Tibial artery (tissue), 4 donors: ENCODE measurements at regions not wholly inside any gene's neighbourhood (a gene's known extent, or its start where the extent isn't known, plus 50 kb on each side); places are given as distances from the start of the nearest gene placed in this dataset.
A peak's percentile ranks its signal among the peaks of the same experiment; 100 is the strongest.
"Not testable (repeated sequence)": the region's sequence is repeated elsewhere in the genome, so short reads cannot be mapped to it uniquely, and the experiment has no call there.

Experiments used
- DNase-seq, 2 donors: peaks; one replicate each; pipeline ENCODE4 v3.0.0-alpha.2; 2019
- H3K27ac ChIP-seq, 2 donors: fragments of 200-600 bp; sonication (generic) in 1 of 2; 1 replicate in 1 of 2; 2 replicates in 1 of 2; pipeline ENCODE4 v1.5.1; 2018 to 2019; ENCODE audit warnings: mild to moderate bottlenecking in 1 of 2
- H3K27me3 ChIP-seq, 2 donors: fragments of 200-600 bp; sonication (generic) in 1 of 2; one replicate each; pipeline versions ENCODE4 v1.5.1 to v1.6.0; 2016 to 2019
- H3K36me3 ChIP-seq, 3 donors: fragments of 200-600 bp; sonication (generic) in 2 of 3; one replicate each; pipeline ENCODE4 v1.5.1; 2016 to 2019; ENCODE audit warnings: mild to moderate bottlenecking in 2 of 3
- H3K4me1 ChIP-seq, 4 donors: fragments of 200-600 bp; sonication (generic) in 2 of 4; 1 replicate in 3 of 4; 2 replicates in 1 of 4; pipeline ENCODE4 v1.5.1; 2016 to 2019
- H3K4me3 ChIP-seq, 2 donors: fragments of 200-600 bp; sonication (generic) in 1 of 2; 1 replicate in 1 of 2; 2 replicates in 1 of 2; pipeline ENCODE4 v1.5.1; 2018 to 2019; ENCODE audit warnings: mild to moderate bottlenecking in 2 of 2
- H3K9me3 ChIP-seq, 3 donors: fragments of 200-600 bp; sonication (generic) in 1 of 3; one replicate each; pipeline ENCODE4 v1.5.1; 2016 to 2019
- CTCF ChIP-seq, 2 experiments: fragments of 200-600 bp in 1 of 2; fragments of 450-650 bp in 1 of 2; IDR thresholded peaks; one replicate each; pipeline ENCODE4 v1.5.1; 2017 to 2019; ENCODE audit warnings: antibody characterized with exemption in 2 of 2, mild to moderate bottlenecking in 1 of 2, moderate library complexity in 1 of 2
- intact Hi-C: fragments of 100-400 bp; cut with DNase I; formaldehyde crosslinking; loops from one replicate; pipeline ENCODE4 v1.15.0; 2023; ENCODE audit warnings: low total_unique reads

GRCh38 chr14:28626780-28627179, 139.8 kb upstream of the FOXG1 start:
- no peak for TF ChIP-seq CTCF (IDR thresholded peaks at IDR 0.05)

GRCh38 chr14:28629328-28630004, 137.1 kb upstream of the FOXG1 start:
- TF ChIP-seq CTCF (IDR thresholded peaks at IDR 0.05), result no peak

More at GRCh38 chr14:28626780-28627179, 139.8 kb upstream of the FOXG1 start:
- Histone ChIP-seq H3K9me3 (no peaks in the 10 kb centered on the region), H3K4me1 (no peaks in the 10 kb centered on the region), H3K36me3 (no peaks in the 10 kb centered on the region), H3K27me3 (no peaks in the 10 kb centered on the region), H3K4me3 (no peak overlapping the region), H3K27ac (no peak overlapping the region)
- intact Hi-C loops, result no loop called here
- DNase-seq, result no peak

GRCh38 chr14:28630100-28630499, 136.5 kb upstream of the FOXG1 start:
- H3K4me3 ChIP-seq, result no peak overlapping the region
- no peaks in the 10 kb centered on the region for H3K27me3 ChIP-seq
- H3K27ac ChIP-seq, result no peak overlapping the region
- no peaks in the 10 kb centered on the region for H3K36me3 ChIP-seq
- intact Hi-C loops, result no loop called here
- DNase-seq, result no peak
- H3K4me1 ChIP-seq, result no peaks in the 10 kb centered on the region
- no peaks in the 10 kb centered on the region for H3K9me3 ChIP-seq
- TF ChIP-seq CTCF (IDR thresholded peaks at IDR 0.05), result no peak

More at GRCh38 chr14:28629328-28630004, 137.1 kb upstream of the FOXG1 start:
- Histone ChIP-seq H3K9me3 (no peaks in the 10 kb centered on the region), H3K4me3 (no peak overlapping the region), H3K36me3 (no peaks in the 10 kb centered on the region), H3K4me1 (no peaks in the 10 kb centered on the region), H3K27me3 (no peaks in the 10 kb centered on the region), H3K27ac (no peak overlapping the region)
- intact Hi-C loops, result no loop called here
- DNase-seq, result no peak

- Histone ChIP-seq H3K27ac (no peak overlapping the region), H3K9me3 (no peaks in the 10 kb centered on the region), H3K27me3 (no peaks in the 10 kb centered on the region), H3K4me1 (no peaks in the 10 kb centered on the region), H3K4me3 (no peak overlapping the region), H3K36me3 (no peaks in the 10 kb centered on the region)
- intact Hi-C loops, result no loop called here
- TF ChIP-seq CTCF (IDR thresholded peaks at IDR 0.05), result peak in 1 of 2 experiments; percentile 23
- DNase-seq, result no peak
These were observed 131.2 kb upstream of the FOXG1 start for GRCh38 chr14:28635387-28635786.

- H3K36me3 ChIP-seq, H3K4me1 ChIP-seq, H3K27me3 ChIP-seq, H3K9me3 ChIP-seq, DNase-seq, H3K27ac ChIP-seq, H3K4me3 ChIP-seq, intact Hi-C loops: not testable (repeated sequence)
These were observed 130.8 kb upstream of the FOXG1 start for GRCh38 chr14:28635816-28636215.

GRCh38 chr14:28641189-28641588, 125.4 kb upstream of the FOXG1 start:
- H3K9me3 ChIP-seq, DNase-seq, H3K27me3 ChIP-seq, H3K4me1 ChIP-seq, intact Hi-C loops, H3K4me3 ChIP-seq, H3K27ac ChIP-seq, H3K36me3 ChIP-seq: not testable (repeated sequence)

- Histone ChIP-seq H3K27me3 (no peaks in the 10 kb centered on the region), H3K27ac (no peak overlapping the region), H3K36me3 (no peaks in the 10 kb centered on the region), H3K4me1 (no peaks in the 10 kb centered on the region), H3K4me3 (no peak overlapping the region), H3K9me3 (no peaks in the 10 kb centered on the region)
- intact Hi-C loops, result no loop called here
- TF ChIP-seq CTCF (IDR thresholded peaks at IDR 0.05), result no peak
- no peak for DNase-seq
These were observed 115.4 kb upstream of the FOXG1 start for GRCh38 chr14:28651148-28651547.
